ENCODE measurements at regions not wholly inside any gene's neighbourhood (a gene's known extent, or its start where the extent isn't known, plus 50 kb on each side); places are given as distances from the start of the nearest gene placed in this dataset.

DNA sequence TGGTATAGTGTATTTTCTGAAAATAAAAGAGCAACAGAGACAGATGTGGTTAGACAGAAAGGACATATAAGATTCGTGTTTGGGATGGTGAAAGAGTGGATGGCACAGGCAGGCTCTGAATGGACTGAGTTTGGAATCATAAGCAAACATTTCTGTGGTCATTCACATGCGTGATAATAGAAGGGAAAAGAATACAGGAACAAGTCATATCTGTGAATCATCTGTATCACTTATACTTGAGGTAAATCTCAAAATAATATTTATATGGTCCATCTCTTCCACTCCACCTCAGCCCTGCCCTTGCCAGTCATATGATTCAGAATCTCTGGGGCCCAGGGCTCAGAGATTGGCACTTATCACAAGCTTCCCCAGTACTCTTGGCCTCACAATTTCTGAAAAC, 535.1 kb downstream of the BCKDHB start:
- no peak for DNase-seq (ENCODE audit: low read depth)
- TF ChIP-seq, protein P1, sequence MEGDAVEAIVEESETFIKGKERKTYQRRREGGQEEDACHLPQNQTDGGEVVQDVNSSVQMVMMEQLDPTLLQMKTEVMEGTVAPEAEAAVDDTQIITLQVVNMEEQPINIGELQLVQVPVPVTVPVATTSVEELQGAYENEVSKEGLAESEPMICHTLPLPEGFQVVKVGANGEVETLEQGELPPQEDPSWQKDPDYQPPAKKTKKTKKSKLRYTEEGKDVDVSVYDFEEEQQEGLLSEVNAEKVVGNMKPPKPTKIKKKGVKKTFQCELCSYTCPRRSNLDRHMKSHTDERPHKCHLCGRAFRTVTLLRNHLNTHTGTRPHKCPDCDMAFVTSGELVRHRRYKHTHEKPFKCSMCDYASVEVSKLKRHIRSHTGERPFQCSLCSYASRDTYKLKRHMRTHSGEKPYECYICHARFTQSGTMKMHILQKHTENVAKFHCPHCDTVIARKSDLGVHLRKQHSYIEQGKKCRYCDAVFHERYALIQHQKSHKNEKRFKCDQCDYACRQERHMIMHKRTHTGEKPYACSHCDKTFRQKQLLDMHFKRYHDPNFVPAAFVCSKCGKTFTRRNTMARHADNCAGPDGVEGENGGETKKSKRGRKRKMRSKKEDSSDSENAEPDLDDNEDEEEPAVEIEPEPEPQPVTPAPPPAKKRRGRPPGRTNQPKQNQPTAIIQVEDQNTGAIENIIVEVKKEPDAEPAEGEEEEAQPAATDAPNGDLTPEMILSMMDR (IDR thresholded peaks at IDR 0.05; ENCODE audit: low read depth, low read length, missing control alignments) = no peak
- H3K4me3 ChIP-seq (ENCODE audit: low read depth, low read length) = no peak overlapping the region

DNA sequence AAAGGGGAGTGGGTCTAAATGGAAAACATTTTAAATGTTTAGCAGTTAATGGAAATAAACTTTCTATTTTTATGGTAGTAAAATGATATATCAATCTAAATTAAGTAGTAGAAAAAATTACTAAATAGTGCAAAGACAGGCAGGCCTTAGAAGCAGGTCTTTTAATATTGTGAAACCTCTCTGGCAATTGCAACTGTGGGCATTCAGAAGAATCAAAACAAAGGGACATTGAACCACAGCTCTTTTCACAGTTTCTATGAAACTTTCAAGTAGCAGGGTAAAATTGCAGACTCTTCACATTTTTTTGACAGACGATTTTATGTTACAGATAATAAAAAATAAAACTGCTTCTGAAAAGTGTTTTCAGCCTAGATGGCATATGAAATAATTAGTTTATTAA, 533.7 kb downstream of the BCKDHB start:
- DNase-seq (ENCODE audit: low read depth) = no peak
- H3K4me3 ChIP-seq (ENCODE audit: low read depth, low read length) = no peak overlapping the region
- TF ChIP-seq, protein P1 (IDR thresholded peaks at IDR 0.05; ENCODE audit: low read depth, low read length, missing control alignments) = no peak

DNA sequence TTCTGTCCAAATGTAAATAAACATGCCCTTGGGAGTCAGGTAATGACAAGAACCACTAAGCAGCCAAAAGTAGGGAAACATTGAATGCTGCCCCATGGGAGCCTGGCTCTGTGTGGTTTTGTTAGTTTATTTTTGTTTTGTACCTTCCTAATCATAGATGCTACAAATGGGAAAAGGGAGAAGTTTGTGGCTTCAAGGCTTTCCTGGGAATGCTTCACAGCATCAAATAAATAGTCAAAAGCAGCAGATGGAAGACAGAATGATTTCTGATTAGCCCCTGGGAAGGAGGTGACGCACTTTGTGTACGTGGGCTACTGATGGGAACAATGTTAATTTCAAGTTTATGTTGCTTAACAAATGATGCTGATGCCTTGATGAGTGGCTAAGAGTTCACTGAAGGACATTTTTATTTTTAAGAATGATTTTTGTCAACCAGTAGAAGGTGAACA, 532.7 kb downstream of the BCKDHB start:
- H3K4me3 ChIP-seq (ENCODE audit: low read depth, low read length) = no peak overlapping the region
- DNase-seq (ENCODE audit: low read depth) = no peak
- TF ChIP-seq, protein P1 (IDR thresholded peaks at IDR 0.05; ENCODE audit: low read depth, low read length, missing control alignments) = no peak

DNA sequence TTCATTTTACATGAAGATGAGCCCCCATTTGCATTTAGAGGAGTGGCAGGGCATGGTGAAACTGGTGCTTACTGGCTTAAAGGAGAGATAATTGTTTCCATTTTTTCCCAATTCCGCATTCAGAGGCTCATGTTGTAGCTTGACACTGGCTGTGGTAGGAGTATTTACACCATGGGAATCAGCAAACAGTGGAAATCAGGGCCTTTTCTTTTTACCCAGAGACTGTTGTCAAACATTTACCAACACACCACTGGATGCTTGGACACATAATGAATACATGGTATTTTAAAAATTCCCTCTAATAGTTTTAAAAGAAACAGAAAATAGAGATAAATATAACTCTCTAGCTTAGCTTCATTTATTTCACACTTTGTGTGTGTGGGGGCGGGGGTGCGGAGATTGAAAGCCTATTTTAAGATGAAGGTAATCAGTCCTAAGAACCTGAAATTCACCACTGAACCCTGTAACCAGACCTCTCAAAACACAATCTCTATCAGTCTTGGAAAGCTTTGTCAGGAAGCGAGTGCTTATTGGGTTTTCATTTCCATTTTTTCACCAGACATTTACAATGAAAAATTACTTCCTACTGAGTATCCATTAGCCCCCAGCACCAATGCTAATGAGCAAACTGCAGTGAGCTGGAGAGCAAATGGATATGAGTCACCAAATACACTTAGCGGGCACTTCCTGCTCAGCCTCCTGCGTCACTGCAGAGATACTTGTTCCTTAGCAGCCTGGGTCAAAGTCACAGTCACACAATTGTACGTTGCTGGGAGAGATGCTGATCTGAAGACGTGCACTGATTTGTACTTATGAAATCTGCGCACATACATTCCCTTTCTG, 532.0 kb downstream of the BCKDHB start:
- no peak overlapping the region for H3K4me3 ChIP-seq (ENCODE audit: low read depth, low read length)
- TF ChIP-seq, protein P1 (IDR thresholded peaks at IDR 0.05; ENCODE audit: low read depth, low read length, missing control alignments) = no peak
- no peak for DNase-seq (ENCODE audit: low read depth)

DNA sequence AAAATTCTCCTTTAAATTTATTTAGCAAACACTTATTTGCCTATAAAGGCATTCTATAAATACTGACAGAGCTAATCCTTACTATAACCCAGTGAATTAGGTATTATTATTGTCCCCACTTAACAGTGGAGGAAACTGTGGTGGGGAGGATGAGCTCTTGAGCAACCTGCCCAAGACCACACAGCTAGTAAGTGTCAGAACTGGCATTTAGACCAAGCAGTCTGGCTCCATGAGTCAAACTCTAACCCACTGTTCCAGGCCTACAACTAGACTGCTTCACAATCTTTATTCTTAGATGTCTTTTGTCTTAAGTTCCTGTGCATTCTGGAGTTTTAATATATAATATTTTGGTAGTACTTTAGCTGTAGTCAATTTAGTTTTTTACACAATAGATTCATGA, 530.8 kb downstream of the BCKDHB start:
- TF ChIP-seq, protein P1 (IDR thresholded peaks at IDR 0.05; ENCODE audit: low read depth, low read length, missing control alignments) = no peak
- H3K4me3 ChIP-seq (ENCODE audit: low read depth, low read length) = no peak overlapping the region
- DNase-seq (ENCODE audit: low read depth) = no peak

DNA sequence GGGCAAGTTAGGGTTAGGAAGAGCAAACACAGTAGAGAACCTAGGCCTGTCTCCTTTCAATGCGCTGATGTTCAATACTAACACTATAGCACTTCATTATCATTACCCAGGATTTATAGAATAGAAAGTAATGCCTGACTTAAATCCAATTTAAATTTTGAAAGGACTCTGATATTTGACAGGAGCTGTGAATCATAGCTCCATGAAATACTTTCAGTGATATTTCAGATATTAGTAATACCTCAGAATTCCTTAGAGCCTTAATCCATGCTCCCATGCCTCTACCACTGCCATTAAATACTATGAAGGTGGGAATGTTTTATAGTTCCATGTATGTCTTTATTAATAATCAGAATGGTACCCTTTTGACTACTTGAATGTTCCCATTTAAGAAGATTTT, 530.2 kb downstream of the BCKDHB start:
- no peak overlapping the region for H3K4me3 ChIP-seq (ENCODE audit: low read depth, low read length)
- TF ChIP-seq, protein P1 (IDR thresholded peaks at IDR 0.05; ENCODE audit: low read depth, low read length, missing control alignments) = no peak
- DNase-seq (ENCODE audit: low read depth) = no peak

DNA sequence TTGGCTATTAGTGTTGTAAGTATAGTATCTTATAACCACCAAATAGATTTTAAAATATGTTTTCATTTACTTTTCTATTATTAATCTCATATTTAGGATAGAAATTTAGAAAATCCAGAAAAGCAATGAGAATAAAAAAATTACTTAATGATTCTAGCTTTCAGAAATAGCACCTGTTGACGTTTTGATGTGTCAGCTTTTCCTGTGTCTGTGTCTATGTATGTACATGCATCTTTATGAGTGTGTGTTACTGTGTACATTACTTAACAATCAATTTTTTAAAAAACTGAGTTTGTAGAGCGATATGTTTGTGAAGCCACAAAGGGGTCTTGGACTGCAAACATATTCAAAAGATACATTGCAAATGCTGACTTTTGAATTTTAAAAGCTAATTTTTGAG, 526.9 kb downstream of the BCKDHB start:
- TF ChIP-seq, protein P1 (IDR thresholded peaks at IDR 0.05; ENCODE audit: low read depth, low read length, missing control alignments) = no peak
- no peak for DNase-seq (ENCODE audit: low read depth)

More for the DNA sequence above, 526.9 kb downstream of the BCKDHB start:
- H3K4me3 ChIP-seq (ENCODE audit: low read depth, low read length) = no peak overlapping the region

Measured in GM12864 (cell line).